GDM1 (cell line): ENCODE measurements at regions not wholly inside any gene's neighbourhood (a gene's known extent, or its start where the extent isn't known, plus 50 kb on each side); places are given as distances from the start of the nearest gene placed in this dataset.

ENCODE experiments used
- DNase-seq: peaks from one replicate; lab custom pipeline; 2025; lab: John Stamatoyannopoulos, UW

GRCh38 chr2:59005836-59006615, 764.9 kb upstream of the FANCL start:
- no peak for DNase-seq

- no peak for DNase-seq
Observed at GRCh38 chr2:59004621-59005020, 763.5 kb upstream of the FANCL start.

DNA sequence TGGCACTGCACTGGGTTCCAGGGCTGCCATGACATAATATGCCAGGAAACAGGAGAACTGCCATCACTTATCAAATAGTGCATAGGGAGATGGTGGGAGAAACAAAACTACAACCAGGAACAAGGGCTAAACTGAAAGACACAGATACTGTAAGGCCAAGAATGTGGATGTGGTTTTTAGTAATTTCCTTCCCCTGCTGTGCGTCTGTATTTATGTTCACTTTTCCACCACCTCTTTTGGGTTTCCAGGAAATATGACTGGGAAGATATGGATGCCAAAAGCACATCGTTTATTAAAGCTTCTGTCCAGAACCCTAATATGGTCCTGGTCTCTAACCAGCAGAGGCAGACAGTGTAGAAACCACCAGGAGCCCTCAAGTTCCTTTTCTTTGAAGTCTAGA, 759.7 kb upstream of the FANCL start:
- peak; percentile 57 for DNase-seq

GRCh38 chr2:58992062-58992706, 751.1 kb upstream of the FANCL start:
- DNase-seq = no peak

DNA sequence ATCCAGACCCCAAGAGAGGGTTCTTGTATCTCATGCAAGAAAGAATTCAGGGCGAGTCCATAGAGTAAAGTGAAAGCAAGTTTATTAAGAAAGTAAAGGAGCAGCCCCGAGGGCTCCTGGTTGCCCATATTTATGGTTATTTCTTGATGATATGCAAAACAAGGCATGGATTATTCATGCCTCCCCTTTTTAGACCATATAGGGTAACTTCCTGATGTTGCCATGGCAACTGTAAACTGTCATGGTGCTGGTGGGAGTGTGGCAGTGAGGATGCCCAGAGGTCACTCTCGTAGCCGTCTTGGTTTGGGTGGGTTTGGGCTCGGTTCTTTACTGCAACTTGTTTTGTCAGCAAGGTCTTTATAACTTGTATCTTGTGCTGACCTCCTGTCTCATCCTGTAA, 750.2 kb upstream of the FANCL start:
- no peak for DNase-seq

DNA sequence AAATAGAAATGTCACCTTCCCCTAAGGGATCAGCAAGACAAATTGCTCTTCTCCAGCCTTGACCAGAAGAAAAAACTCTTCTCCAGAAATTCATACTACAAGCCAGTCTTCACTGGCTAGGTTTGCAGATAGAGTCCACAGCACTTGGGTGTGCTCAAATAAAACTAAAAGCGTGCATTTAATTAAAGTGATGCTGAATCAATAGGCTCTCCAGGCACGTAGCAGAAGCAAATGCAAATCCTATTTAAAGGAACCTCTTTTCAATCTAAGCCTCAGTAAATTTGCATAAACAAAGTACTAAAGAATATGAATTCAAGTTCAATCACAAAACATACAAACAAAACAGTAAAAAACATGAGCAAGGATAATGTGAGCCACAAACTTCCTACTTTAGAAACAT, 744.4 kb upstream of the FANCL start:
- no peak for DNase-seq

DNA sequence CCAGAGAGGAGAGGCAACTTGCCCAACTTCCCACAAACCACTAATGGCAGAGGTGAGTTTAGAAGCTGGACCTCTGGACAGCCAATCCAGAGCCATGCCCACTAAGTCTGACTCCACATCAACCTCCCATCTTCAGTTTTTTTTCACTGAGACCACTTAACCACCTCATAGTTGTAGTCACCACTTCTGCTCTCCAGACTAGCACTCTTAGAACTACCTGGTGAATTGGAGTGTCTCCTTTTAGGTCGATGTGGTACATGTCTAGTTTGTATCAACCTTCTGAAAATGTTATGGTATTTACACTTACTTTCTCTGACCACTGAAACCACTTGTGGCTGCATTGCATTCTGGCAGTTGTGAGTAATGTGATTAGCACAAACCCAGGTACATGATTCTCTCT, 743.6 kb upstream of the FANCL start:
- DNase-seq = no peak

- no peak for DNase-seq
Observed at GRCh38 chr2:58983111-58983510, 742.0 kb upstream of the FANCL start.

DNA sequence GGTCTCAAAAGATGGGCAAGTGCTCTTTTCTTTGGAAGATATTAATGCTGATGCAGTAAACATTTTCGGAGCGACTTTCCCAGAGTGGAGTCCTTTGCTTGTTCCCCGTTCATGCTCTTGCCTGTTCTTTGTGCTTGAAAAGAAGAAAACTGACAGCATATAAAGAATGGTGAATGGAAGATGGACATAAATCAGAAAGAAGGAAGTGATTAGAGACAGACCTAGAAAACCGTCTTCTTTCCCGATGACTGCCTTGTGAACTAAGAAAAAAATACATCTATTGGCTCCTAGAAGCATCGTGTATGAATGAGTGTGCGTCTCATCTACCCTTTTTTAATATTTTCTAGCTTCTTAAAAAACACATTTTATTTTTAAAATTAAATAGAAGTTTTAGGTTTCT, 740.1 kb upstream of the FANCL start:
- DNase-seq = no peak

DNA sequence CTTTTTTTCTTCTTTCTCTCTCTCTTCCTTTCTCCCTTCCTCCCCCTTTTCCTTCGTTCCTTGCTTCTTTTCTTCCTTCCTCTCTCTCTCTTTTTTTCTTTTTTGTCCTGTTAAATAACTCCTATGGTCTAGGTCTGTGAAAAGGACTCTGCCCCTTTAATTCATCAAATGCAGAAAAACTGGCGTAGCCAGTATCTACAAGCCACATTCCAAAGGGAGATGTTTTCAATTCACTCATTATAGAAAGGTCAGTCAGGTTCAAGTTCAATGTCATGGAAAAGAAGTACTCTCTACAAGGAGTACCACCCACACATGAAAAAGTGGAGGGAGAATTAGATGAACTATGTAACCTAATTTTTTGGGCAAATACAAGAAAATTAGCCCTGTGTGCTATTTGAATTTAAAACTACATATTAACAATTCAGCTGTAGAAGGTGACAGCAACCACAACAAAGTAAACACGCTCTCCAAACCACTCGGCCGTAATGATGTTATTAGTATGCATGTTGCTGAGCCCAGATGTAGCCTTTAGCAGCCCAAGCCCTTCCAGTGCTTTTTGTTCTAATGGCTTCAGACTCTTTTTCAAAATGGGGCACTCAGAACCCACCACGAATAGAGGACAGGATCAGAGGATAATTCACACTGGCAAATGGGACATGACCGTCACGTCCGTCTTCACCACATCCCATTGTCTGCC, 735.4 kb upstream of the FANCL start:
- no peak for DNase-seq

DNA sequence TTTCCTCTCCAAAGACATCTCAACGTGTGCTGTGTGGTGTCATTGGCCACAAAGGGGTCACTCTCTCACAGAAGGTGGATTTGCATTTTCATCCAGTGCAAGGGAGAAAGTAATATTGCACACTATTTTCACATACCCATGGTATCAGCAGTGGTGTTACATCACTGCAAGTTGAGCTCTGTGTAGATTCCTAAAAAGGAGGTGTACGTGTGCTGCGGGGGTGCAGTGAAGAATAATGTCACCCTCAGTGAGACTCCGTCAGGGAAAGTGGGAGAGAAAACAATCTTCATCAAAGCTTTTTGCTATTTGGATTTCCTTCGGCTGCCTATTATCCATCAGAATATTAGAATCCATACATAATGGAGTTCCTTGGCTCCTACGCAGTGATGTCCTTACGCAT, 733.8 kb upstream of the FANCL start:
- no peak for DNase-seq

- no peak for DNase-seq
Observed at GRCh38 chr2:58974426-58974825, 733.3 kb upstream of the FANCL start.

GRCh38 chr2:58973811-58974281, 732.7 kb upstream of the FANCL start:
- DNase-seq = no peak

DNA sequence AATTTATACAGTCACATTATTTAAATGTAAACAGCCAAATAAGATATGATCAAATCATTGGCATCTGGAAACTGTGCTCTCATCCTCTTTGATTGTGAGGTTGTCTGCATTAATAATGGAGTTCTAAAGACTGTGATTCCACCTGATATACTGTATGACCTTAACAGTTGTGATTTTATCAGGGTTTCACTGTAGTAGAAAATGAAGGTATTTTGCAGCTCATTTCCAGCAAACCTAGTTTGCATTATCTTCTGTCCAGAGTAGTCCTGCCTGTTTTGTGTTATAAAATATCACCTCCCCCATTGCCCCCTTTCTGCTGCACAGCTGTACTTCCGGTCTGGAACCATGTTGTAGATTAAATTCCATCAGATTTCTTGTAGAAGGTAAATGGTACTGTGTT, 731.6 kb upstream of the FANCL start:
- no peak for DNase-seq

DNA sequence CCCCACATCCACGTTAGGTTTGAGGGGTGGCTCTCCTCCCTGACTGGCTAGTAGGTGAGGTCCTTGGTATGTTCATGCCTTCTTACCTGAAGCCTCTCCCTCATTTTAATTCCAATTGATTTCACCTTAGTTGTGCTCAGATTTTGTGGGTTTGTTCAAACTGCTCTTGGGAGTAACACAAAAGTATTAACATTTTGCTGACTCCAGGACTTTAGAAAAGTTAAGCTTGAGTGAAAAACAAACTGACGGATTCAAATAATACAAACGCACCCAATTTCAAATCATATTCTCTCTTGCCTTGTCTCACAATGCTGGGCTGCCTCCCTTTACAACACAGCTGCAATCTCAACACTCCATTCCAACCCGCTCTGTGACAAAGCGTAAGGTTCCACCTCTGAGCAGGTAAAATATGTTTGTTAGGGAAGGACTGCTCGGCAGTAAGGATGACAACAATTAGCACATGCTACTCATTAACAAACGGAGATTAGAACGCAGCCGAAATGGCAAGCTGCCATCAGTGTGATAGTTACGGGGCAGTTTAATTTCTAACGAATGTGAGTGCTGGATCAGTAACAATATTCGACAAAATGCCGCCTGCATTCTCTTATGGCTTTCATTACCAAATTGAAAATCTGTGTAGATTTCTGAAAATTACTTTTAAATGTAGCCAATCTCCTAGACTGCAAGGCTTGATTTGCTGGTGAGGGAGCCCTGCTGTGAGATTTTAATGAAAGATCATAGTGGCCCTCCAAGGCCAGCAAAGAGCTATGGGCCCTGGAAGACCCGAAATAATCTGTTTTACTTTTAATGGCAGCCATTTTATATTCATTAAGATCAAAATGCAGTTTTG, 730.6 kb upstream of the FANCL start:
- DNase-seq = no peak

- no peak for DNase-seq
Observed at GRCh38 chr2:58970365-58970764, 729.2 kb upstream of the FANCL start.

- DNase-seq = no peak
Observed at GRCh38 chr2:58968885-58969284, 727.8 kb upstream of the FANCL start.

DNA sequence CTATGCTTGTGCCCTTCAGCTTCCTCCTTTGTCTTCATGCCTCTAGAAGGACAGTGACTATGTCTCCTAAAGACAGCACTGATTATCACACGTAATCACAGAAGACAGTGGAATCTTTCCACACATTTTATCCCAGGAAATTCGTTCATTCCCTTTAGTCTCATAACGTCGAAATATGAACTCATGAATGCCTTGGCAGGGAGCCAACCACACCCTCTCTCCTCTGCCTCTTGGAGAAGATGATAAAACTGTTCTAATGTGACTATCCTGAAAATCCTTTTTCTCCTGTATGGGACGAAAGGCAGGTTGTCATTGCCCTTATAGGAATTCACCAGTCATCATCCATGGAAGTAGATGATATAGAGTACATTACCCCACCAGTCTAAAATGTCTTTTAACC, 726.6 kb upstream of the FANCL start:
- DNase-seq = no peak

GRCh38 chr2:58965602-58966001, 724.5 kb upstream of the FANCL start:
- no peak for DNase-seq

- DNase-seq = no peak
Observed at GRCh38 chr2:58959996-58960395, 718.9 kb upstream of the FANCL start.

GRCh38 chr2:58957188-58957840, 716.2 kb upstream of the FANCL start:
- DNase-seq = no peak
